Kidney (tissue), 13 donors: ENCODE measurements at regions not wholly inside any gene's neighbourhood (a gene's known extent, or its start where the extent isn't known, plus 50 kb on each side); places are given as distances from the start of the nearest gene placed in this dataset.

Source experiments
- DNase-seq, 5 donors: peaks; one replicate each; pipeline ENCODE4 v3.0.0-alpha.2; 2013 to 2020
- FAIRE-seq: peaks from 2 replicates; lab custom pipeline; 2012; peaks lifted over from hg19 to GRCh38; lab: Jason Lieb, UNC
- H3K27ac ChIP-seq, 2 donors: one replicate each; pipeline ENCODE4 v1.7.0; 2013; ENCODE audit warnings: low read depth in 2 of 2, low read length in 2 of 2, inconsistent platforms in 1 of 2
- H3K27me3 ChIP-seq: one replicate; pipeline ENCODE4 v1.7.1; 2013; ENCODE audit warnings: low read length, inconsistent platforms; ENCODE audit not compliant: control insufficient read depth, insufficient read depth
- H3K36me3 ChIP-seq, 3 donors: one replicate each; pipeline versions ENCODE4 v1.7.0 to v1.7.1; 2013; ENCODE audit warnings: low read length in 3 of 3, control low read depth in 1 of 3, inconsistent platforms in 1 of 3; ENCODE audit not compliant: insufficient read depth in 3 of 3, control insufficient read depth in 2 of 3
- H3K4me1 ChIP-seq, 3 donors: one replicate each; pipeline versions ENCODE4 v1.7.0 to v1.7.1; 2013; ENCODE audit warnings: low read length in 3 of 3, inconsistent platforms in 1 of 3, low read depth in 1 of 3; ENCODE audit not compliant: control insufficient read depth in 2 of 3, insufficient read depth in 2 of 3
- H3K4me3 ChIP-seq, 3 donors: one replicate each; pipeline versions ENCODE4 v1.7.0 to v1.8.1; 2013; ENCODE audit warnings: low read length in 3 of 3, control low read depth in 1 of 3, inconsistent platforms in 1 of 3
- H3K9ac ChIP-seq, 3 donors: one replicate each; pipeline versions ENCODE4 v1.7.0 to v1.7.1; 2013; ENCODE audit warnings: low read length in 3 of 3, control low read depth in 1 of 3, inconsistent platforms in 1 of 3
- H3K9me3 ChIP-seq, 3 donors: one replicate each; pipeline versions ENCODE4 v1.7.0 to v1.7.1; 2013; ENCODE audit warnings: low read length in 3 of 3, control low read depth in 1 of 3, inconsistent platforms in 1 of 3; ENCODE audit not compliant: control insufficient read depth in 2 of 3, insufficient read depth in 1 of 3
- intact Hi-C: fragments of 100-400 bp; cut with DNase I; formaldehyde crosslinking; loops from one replicate; pipeline ENCODE4 v1.11.1; 2022
- TF ChIP-seq, protein P1 (sequence below): IDR thresholded peaks from 3 replicates; pipeline ENCODE4 v1.5.1; 2012; ENCODE audit warnings: mild to moderate bottlenecking, moderate library complexity, borderline replicate concordance; ENCODE audit not compliant: insufficient read depth; ENCODE audit errors: extremely low read depth
- donor health status: control.
- donor health status: control.
- donor health status: control.
- donor health status: control.
- donor health status: control.
- donor health status: DM: yes; HTN: yes; CAD: no.
- donor health status: Normal renal cell carcinoma (clear cell type).

DNA sequence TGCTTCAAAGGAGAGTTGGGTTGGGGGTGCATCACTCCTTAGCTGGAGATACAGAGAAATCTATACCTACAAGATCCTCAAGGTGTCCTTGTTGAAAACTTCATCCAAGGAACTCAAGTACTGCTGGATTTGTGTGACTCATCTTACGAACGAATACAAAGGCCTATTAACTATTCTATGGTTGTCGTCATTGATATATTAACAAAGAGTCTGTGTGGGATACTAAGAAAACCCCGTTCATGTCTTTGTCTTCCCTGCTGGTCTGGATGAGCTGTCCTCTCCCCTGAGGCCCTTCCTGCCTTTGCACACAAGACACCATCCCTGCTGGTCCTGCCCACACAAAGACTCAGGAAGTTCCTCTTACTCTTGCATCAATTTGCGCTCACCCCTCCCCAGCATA, 54.9 kb upstream of the IRF2 start:
- Histone ChIP-seq H3K27ac (no peak overlapping the region), H3K4me1 (no peaks in the 10 kb centered on the region), H3K9me3 (peaks cover 0 to 8% (median 0%) of the 10 kb centered on the region in 3 donors), H3K27me3 (no peaks in the 10 kb centered on the region), H3K36me3 (no peaks in the 10 kb centered on the region), H3K4me3 (no peak overlapping the region), H3K9ac (no peak overlapping the region)
- FAIRE-seq (no peak), DNase-seq (no peak)
- TF ChIP-seq, protein P1, sequence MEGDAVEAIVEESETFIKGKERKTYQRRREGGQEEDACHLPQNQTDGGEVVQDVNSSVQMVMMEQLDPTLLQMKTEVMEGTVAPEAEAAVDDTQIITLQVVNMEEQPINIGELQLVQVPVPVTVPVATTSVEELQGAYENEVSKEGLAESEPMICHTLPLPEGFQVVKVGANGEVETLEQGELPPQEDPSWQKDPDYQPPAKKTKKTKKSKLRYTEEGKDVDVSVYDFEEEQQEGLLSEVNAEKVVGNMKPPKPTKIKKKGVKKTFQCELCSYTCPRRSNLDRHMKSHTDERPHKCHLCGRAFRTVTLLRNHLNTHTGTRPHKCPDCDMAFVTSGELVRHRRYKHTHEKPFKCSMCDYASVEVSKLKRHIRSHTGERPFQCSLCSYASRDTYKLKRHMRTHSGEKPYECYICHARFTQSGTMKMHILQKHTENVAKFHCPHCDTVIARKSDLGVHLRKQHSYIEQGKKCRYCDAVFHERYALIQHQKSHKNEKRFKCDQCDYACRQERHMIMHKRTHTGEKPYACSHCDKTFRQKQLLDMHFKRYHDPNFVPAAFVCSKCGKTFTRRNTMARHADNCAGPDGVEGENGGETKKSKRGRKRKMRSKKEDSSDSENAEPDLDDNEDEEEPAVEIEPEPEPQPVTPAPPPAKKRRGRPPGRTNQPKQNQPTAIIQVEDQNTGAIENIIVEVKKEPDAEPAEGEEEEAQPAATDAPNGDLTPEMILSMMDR, result no peak
- intact Hi-C loops, result no loop called here

DNA sequence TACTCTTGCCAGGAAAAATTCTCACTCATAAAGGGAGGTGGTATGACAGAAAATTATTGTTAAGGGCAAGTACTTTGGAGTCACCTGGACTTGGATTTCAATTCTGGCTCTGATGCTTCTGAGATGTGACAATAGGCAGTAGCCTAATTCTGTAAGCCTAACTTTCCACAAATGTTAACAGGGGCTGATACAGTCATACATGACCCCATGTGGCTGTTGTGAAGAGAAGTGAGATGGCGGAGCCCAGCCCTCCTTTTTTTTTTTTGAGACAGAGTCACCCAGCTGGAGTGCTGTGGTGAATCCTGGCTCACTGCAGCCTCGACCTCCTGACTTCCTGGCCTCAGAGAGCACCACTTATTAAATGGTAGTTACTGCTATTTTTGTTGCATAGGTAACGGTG, 54.4 kb upstream of the IRF2 start:
- Histone ChIP-seq H3K4me1 (no peaks in the 10 kb centered on the region), H3K36me3 (no peaks in the 10 kb centered on the region), H3K27ac (no peak overlapping the region), H3K9ac (no peak overlapping the region), H3K27me3 (no peaks in the 10 kb centered on the region), H3K9me3 (peaks cover 0 to 8% (median 0%) of the 10 kb centered on the region in 3 donors), H3K4me3 (no peak overlapping the region)
- intact Hi-C loops, result no loop called here
- no peak for FAIRE-seq
- no peak for DNase-seq
- TF ChIP-seq, protein P1, result no peak

DNA sequence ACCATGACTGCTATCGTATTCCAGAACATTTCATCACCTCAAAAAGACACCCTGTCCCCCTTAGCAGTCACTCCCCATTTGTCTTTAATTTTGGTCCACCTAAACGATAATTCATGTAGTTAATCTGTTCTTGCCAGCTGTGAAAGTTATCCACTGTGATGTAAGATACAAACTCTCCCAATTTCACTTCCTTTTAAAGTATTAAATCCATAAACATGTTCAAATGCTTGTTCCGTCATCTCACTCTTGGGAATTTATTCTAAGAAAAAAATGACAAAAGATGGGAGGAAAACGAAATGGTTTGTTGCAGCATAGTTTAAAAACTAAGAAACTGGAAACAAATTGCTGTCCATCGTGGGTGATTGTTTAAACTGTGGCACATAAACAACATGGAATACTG, 53.7 kb upstream of the IRF2 start:
- H3K27me3 ChIP-seq, result no peaks in the 10 kb centered on the region
- intact Hi-C loops, result no loop called here
- no peak overlapping the region for H3K4me3 ChIP-seq
- no peak for FAIRE-seq
- H3K36me3 ChIP-seq, result no peaks in the 10 kb centered on the region
- H3K4me1 ChIP-seq, result no peaks in the 10 kb centered on the region
- H3K9me3 ChIP-seq, result peaks cover 0 to 8% (median 0%) of the 10 kb centered on the region in 3 donors
- no peak overlapping the region for H3K9ac ChIP-seq
- DNase-seq, result no peak
- no peak overlapping the region for H3K27ac ChIP-seq
- TF ChIP-seq, protein P1, result no peak

- no peaks in the 10 kb centered on the region for H3K4me1 ChIP-seq
- peaks cover 0 to 8% (median 0%) of the 10 kb centered on the region in 3 donors for H3K9me3 ChIP-seq
- intact Hi-C loops, result no loop called here
- DNase-seq (no peak), FAIRE-seq (no peak)
- H3K4me3 ChIP-seq, result no peak overlapping the region
- H3K27ac ChIP-seq, result no peak overlapping the region
- H3K27me3 ChIP-seq, result no peaks in the 10 kb centered on the region
- TF ChIP-seq, protein P1, result no peak
- H3K9ac ChIP-seq, result no peak overlapping the region
- no peaks in the 10 kb centered on the region for H3K36me3 ChIP-seq
Measured at GRCh38 chr4:184526228-184526627, 51.9 kb upstream of the IRF2 start.
